Ovary (tissue), 7 donors: ENCODE measurements at regions not wholly inside any gene's neighbourhood (a gene's known extent, or its start where the extent isn't known, plus 50 kb on each side); places are given as distances from the start of the nearest gene placed in this dataset.

ENCODE experiments used
- DNase-seq, 5 donors: peaks; one replicate each; pipeline ENCODE4 v3.0.0-alpha.2; 2019 to 2020
- H3K27ac ChIP-seq, 2 donors: fragments of 200-600 bp; one replicate each; pipeline versions ENCODE4 v1.5.1 to v1.8.0; 2019 to 2022
- H3K27me3 ChIP-seq: fragments of 200-600 bp; one replicate; pipeline ENCODE4 v1.8.0; 2022
- H3K36me3 ChIP-seq: fragments of 200-600 bp; sonication (generic); one replicate; pipeline ENCODE4 v1.5.1; 2019
- H3K4me1 ChIP-seq: one replicate; pipeline ENCODE4 v1.8.1; 2013; ENCODE audit warnings: mild to moderate bottlenecking, moderate library complexity; ENCODE audit not compliant: insufficient read depth
- H3K4me3 ChIP-seq: fragments of 200-600 bp; sonication (generic); one replicate; pipeline ENCODE4 v1.5.1; 2017
- H3K9me3 ChIP-seq, 2 donors: fragments of 200-600 bp in 1 of 2; sonication (generic) in 1 of 2; one replicate each; pipeline versions ENCODE4 v1.5.1 to v1.8.1; 2013 to 2019; ENCODE audit warnings: mild to moderate bottlenecking in 1 of 2, moderate library complexity in 1 of 2
- CTCF ChIP-seq, 3 donors: fragments of 450-650 bp in 2 of 3; fragments of 200-600 bp in 1 of 3; IDR thresholded peaks; one replicate each; pipeline versions ENCODE4 v1.5.1 to v1.8.0; 2016 to 2022; ENCODE audit warnings: antibody characterized with exemption in 3 of 3, mild to moderate bottlenecking in 1 of 3
- EP300 ChIP-seq: sonication (generic); formaldehyde crosslinking; IDR thresholded peaks from one replicate; pipeline ENCODE4 v1.6.1; 2017; ENCODE audit warnings: antibody characterized with exemption
- POLR2A ChIP-seq: fragments of 450-650 bp; IDR thresholded peaks from one replicate; pipeline ENCODE4 v1.6.1; 2017; ENCODE audit warnings: antibody characterized with exemption, mild to moderate bottlenecking, moderate library complexity
- WGBS, 3 donors: extraction: QIAGEN DNeasy Blood & Tissue Kit in 1 of 3; methylation state at CpG; one replicate each; pipeline versions ENCODE4 v1.1.5 to v1.1.7; 2013 to 2017; 5-methylcytosine and 5-hydroxymethylcytosine counted together
- intact Hi-C, 4 donors: fragments of 100-400 bp; cut with DNase I; formaldehyde crosslinking; loops; one replicate each; pipeline versions ENCODE4 v1.11.0 to v1.15.1; 2022 to 2023
- donor health status: DM: no; HTN: no; CAD: no; lungs with moderate emphysema.
- donor health status: DM: no; HTN: no; CAD: no.
- donor health status: Bipolar disorder and iron deficiency.
- donor health status: DM: no; HTN: no; CAD: no.
- donor health status: DM: yes; HTN: yes; CAD: no.

DNA sequence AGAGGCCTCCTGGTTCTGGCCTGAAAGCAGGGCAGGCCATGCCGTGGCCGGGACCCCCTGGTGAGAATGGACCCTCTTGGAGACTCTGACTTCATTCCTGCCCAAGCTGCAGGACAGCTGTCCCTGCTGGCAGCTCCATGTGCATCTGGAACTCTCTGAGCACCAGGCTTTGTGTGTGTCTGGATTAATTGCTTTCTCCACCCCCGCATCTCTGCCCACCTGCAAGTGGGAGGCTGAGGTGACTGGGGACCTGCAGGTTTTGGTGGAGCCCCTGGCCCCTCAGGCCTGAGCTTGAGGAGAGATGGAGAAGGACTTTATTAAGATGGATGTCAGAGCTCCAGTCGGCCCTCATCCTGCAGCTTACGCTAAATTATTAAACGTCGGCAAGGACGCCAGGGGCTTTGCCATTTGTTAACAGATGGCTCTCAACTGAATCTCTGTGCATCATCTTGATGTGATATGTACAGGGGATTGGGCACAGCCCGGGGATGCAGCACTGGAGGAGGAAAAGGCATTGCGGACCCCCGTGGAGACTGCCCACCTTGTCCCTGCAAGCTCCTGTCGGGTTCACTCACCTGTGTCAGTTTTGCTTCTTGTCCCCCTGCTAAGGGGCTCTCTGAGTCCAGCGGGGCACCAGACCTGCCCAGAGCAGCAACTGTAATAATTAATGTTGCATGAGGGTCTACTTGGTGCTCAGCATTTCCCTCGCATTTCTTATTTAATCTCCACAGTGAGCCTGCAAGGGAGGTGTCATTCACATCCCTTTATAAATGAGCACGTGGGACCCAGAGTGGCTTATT lies 154.1 kb upstream of the RPL38 start:
- WGBS, 3 donors = 65 to 73% (median 70%) methylated on average over 15 of the region's 15 CpGs
- H3K4me1 ChIP-seq = no peaks in the 10 kb centered on the region
- H3K36me3 ChIP-seq = no peaks in the 10 kb centered on the region
- intact Hi-C loops = no loop called here
- TF ChIP-seq POLR2A (no peak), CTCF (IDR thresholded peaks at IDR 0.05) (no peak), EP300 (no peak)
- no peak overlapping the region for H3K4me3 ChIP-seq
- H3K27me3 ChIP-seq = no peaks in the 10 kb centered on the region
- H3K27ac ChIP-seq = no peak overlapping the region
- no peak for DNase-seq
- H3K9me3 ChIP-seq = no peaks in the 10 kb centered on the region

DNA sequence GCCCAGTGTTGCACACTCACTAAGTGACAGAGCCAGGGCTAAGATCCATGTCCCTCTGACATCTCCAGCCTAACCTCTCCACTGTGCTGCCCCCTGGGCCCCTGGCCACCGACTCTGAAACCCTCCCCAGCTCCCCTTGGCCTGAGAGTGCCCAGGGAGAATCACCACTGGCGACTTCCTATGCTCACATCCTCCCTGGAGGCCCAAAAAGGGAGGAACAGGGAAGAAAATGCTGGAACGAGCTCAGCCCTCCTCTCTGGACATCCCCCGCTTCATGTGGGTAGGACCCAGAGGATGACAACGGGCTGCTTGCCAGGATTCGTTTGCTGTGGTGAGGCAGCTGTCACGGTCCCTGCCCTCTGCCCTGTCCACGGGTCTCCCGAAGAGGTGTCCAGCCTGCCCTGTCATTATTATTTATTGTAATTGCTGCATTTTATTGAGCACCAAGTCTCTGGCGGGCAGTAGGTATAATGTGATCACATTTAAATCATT lies 153.5 kb upstream of the RPL38 start:
- no peak for DNase-seq
- Histone ChIP-seq H3K4me3 (no peak overlapping the region), H3K9me3 (no peaks in the 10 kb centered on the region), H3K27me3 (no peaks in the 10 kb centered on the region), H3K27ac (no peak overlapping the region), H3K4me1 (no peaks in the 10 kb centered on the region), H3K36me3 (no peaks in the 10 kb centered on the region)
- 26 to 40% (median 33%) methylated on average over 10 of the region's 10 CpGs for WGBS, 3 donors
- intact Hi-C loops = no loop called here
- no peak for TF ChIP-seq EP300
- no peak for TF ChIP-seq POLR2A
- no peak for TF ChIP-seq CTCF (IDR thresholded peaks at IDR 0.05)

GRCh38 chr17:74051348-74051747 lies 152.1 kb upstream of the RPL38 start:
- H3K4me3 ChIP-seq = no peak overlapping the region
- intact Hi-C loops = no loop called here
- TF ChIP-seq CTCF (IDR thresholded peaks at IDR 0.05) (no peak), POLR2A (no peak), EP300 (no peak)
- no peaks in the 10 kb centered on the region for H3K4me1 ChIP-seq
- 70 to 87% (median 74%) methylated on average over 8 of the region's 8 CpGs for WGBS, 3 donors
- DNase-seq = no peak
- H3K27ac ChIP-seq = no peak overlapping the region
- H3K27me3 ChIP-seq = no peaks in the 10 kb centered on the region
- no peaks in the 10 kb centered on the region for H3K36me3 ChIP-seq
- H3K9me3 ChIP-seq = no peaks in the 10 kb centered on the region

DNA sequence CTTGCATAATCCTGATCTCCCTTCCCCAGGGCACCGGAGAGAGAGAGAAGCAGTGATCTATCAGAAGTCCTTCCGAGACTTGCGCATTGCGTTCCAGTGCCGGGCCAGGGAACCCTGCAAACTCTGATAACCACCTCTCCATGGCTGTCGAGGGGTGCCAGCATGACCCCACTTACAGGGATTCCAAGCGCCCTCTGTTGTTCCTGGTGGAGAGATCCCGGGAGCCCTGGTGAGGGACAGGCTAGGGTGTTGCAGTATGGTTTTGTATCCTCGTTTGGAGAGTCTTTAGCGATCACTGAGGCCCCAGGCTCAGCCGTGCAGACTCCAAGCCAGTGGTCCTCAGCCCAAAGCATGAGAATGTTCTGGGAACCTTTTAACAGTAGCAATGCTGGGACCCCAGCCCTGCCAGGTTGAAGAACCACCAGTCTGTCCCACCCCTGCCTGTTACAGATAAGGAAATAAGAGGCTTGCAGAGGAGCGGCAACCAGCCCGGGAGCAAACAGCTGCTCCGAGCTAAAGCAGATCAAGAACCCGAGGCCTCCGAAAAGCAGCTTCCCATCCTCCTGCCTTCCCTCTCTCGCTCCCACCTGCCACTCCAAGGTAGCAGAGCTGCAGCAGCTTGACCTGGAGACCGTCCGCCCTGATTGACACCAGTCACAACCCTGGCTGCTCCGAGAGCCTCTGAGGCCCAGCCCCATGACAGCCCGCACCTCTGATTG lies 150.3 kb upstream of the RPL38 start:
- no peaks in the 10 kb centered on the region for H3K27me3 ChIP-seq
- H3K36me3 ChIP-seq = no peaks in the 10 kb centered on the region
- TF ChIP-seq EP300 = no peak
- TF ChIP-seq CTCF (IDR thresholded peaks at IDR 0.05) = no peak
- no peak for TF ChIP-seq POLR2A
- H3K9me3 ChIP-seq = no peaks in the 10 kb centered on the region
- no peak overlapping the region for H3K27ac ChIP-seq
- no peak overlapping the region for H3K4me3 ChIP-seq
- intact Hi-C loops = no loop called here
- no peaks in the 10 kb centered on the region for H3K4me1 ChIP-seq
- no peak for DNase-seq
- WGBS, 3 donors = 51 to 60% (median 57%) methylated on average over 21 of the region's 21 CpGs
